ENCODE measurements at regions not wholly inside any gene's neighbourhood (a gene's known extent, or its start where the extent isn't known, plus 50 kb on each side); places are given as distances from the start of the nearest gene placed in this dataset.

DNA sequence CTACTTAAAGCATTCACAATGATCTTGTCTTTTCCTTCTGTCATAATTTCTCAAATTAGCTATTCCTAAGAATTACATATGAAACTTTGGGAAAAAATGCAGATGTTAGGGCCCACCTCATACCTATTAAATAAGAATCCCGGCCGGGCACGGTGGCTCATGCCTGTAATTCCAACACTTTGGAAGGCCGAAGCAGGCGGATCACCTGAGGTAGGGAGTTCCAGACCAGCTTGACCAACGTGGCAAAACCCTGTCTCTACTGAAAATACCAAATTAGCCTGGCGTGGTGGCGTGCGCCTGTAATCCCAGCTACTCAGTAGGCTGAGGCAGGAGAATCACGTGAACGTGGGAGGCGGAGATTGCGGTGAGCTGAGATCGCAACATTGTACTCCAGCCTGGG, 158.4 kb upstream of the TLL1 start:
- TF ChIP-seq, protein P1, sequence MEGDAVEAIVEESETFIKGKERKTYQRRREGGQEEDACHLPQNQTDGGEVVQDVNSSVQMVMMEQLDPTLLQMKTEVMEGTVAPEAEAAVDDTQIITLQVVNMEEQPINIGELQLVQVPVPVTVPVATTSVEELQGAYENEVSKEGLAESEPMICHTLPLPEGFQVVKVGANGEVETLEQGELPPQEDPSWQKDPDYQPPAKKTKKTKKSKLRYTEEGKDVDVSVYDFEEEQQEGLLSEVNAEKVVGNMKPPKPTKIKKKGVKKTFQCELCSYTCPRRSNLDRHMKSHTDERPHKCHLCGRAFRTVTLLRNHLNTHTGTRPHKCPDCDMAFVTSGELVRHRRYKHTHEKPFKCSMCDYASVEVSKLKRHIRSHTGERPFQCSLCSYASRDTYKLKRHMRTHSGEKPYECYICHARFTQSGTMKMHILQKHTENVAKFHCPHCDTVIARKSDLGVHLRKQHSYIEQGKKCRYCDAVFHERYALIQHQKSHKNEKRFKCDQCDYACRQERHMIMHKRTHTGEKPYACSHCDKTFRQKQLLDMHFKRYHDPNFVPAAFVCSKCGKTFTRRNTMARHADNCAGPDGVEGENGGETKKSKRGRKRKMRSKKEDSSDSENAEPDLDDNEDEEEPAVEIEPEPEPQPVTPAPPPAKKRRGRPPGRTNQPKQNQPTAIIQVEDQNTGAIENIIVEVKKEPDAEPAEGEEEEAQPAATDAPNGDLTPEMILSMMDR (conservative IDR thresholded peaks at IDR 0.05; ENCODE audit: low read depth, low read length) = no peak
- H3K4me3 ChIP-seq (ENCODE audit: low read depth, low read length) = no peak overlapping the region
- no peak for DNase-seq (ENCODE audit: low read depth)

DNA sequence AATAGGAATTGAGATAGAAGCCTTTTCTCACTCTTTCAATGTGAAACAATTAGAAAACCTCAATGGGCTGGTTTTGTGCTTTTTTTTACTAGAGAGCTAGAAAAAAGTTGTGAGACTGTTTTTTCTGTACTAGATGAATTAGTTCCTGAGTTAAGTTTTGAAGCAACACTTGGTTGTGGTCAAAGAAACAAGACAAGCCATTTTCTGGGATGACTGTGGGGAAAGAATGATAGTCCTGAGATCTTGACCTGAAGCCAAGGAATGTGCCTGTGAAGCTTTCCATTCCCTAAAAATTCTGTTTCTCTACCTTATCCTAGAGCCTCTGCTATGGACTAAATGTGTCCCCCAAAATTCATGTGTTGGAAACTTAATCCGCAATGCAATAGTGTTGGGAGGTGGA, 157.8 kb upstream of the TLL1 start:
- no peak overlapping the region for H3K4me3 ChIP-seq (ENCODE audit: low read depth, low read length)
- TF ChIP-seq, protein P1 (conservative IDR thresholded peaks at IDR 0.05; ENCODE audit: low read depth, low read length) = no peak
- no peak for DNase-seq (ENCODE audit: low read depth)

DNA sequence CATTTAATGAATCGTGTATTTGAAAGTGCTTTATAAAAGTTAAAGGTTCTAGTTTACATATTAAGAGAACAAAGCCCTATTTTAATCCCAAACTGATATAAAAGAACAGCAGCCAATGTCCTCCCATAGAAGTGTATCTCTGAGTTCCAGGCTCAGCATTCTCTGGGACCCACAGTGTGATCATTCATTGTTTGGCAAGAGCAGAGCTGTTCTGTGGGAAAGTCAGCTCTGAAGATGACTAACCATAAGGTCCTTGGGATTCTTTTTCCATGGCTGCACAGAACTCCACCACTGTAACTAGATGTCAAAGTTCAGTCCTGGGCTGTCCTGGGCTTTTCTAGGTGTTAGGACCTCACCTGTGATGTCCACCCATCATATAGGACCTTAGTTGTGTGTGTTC, 157.0 kb upstream of the TLL1 start:
- no peak for DNase-seq (ENCODE audit: low read depth)
- TF ChIP-seq, protein P1 (conservative IDR thresholded peaks at IDR 0.05; ENCODE audit: low read depth, low read length) = no peak

DNA sequence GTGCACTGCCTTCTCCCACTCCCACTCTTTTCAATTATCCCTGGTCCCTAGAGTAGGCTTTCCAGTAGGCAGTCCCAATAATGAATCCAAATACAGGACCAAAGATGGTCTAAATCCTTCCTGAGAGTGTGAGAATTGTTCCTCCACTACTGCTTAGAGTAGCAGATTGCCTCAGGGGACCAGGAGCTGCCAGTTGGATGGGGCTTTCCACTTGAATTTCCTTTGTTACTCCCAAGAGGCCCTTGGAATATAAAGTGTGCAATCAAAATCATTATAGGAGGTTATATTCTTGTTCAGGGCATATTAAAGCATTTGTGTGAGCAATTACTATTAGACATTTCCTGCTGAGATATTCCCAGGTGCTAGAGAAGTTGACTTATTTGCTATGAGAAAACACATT, 156.6 kb upstream of the TLL1 start:
- TF ChIP-seq, protein P1 (conservative IDR thresholded peaks at IDR 0.05; ENCODE audit: low read depth, low read length) = no peak
- DNase-seq (ENCODE audit: low read depth) = no peak
- H3K4me3 ChIP-seq (ENCODE audit: low read depth, low read length) = no peak overlapping the region

More for the DNA sequence above, 157.0 kb upstream of the TLL1 start:
- H3K4me3 ChIP-seq (ENCODE audit: low read depth, low read length) = no peak overlapping the region

DNA sequence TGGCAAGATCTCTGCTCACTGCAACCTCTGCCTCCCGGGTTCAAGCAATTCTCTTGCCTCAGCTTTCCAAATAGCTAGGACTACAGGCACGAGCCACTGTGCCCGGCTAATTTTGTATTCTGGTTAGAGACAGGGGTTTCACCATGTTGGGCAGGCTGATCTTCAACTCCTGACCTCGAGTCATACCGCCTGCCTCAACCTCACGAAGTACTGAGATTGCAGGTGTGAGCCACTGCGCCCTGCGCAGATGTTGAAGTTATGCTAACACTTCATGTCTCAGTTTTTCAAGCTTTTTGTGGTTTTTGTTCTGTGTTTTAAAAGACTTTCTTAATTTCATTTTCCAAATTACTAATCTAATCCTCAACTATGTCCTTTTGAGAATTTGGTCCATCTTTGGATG, 154.4 kb upstream of the TLL1 start:
- TF ChIP-seq, protein P1 (conservative IDR thresholded peaks at IDR 0.05; ENCODE audit: low read depth, low read length) = no peak
- no peak for DNase-seq (ENCODE audit: low read depth)
- no peak overlapping the region for H3K4me3 ChIP-seq (ENCODE audit: low read depth, low read length)

DNA sequence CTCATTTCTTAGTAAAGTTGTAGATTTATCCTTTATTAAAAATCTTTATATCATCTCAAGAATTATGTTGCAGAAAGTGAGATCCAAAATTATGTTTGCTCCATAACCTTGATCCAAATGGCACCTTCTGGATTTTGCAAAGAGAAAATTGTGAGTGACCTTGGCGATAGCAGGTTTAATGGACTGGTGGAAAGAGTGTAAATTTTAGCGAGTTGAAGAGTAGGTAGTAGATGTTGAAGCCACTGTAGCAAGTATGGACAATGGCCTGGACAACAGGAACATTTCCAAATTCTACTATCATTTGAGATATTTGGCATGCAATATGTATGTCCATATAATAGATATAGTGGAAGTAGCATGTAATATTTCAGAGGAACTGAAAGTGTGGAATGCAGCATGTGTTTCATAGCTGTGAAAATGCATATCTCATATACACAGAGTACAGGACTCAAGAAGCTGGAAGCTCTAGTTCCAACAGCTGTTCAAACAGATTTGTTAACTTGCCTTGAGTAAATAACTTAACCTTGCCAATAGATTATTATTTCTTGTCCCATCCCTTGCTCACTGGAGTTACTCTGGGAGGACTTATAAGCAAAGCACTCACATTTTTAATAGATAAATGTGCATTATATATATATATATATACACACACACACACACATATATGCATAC, 152.5 kb upstream of the TLL1 start:
- TF ChIP-seq, protein P1 (conservative IDR thresholded peaks at IDR 0.05; ENCODE audit: low read depth, low read length) = no peak
- no peak for DNase-seq (ENCODE audit: low read depth)
- no peak overlapping the region for H3K4me3 ChIP-seq (ENCODE audit: low read depth, low read length)

DNA sequence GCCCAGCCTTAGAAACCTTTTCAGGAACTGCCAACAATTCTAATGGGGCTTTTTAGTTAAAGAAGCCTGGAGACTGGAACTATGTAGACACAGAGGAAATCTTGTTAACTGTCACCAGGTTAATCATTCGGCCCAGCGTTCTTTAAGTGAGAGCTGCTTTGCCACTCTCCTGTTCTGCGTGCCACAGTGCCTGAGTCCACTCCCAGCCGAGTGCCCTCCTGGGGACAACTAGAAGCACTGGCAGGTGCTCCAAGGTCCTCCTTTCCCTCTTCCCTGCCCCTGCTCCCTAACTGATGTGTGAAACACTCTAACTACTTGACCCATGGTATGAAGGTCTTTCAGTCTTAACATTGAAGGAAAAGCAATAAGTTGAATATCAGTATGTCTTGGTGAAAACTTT, 151.2 kb upstream of the TLL1 start:
- DNase-seq (ENCODE audit: low read depth) = no peak
- TF ChIP-seq, protein P1 (conservative IDR thresholded peaks at IDR 0.05; ENCODE audit: low read depth, low read length) = no peak
- H3K4me3 ChIP-seq (ENCODE audit: low read depth, low read length) = no peak overlapping the region
